Right lobe of liver (tissue), 6 donors: ENCODE measurements at regions not wholly inside any gene's neighbourhood (a gene's known extent, or its start where the extent isn't known, plus 50 kb on each side); places are given as distances from the start of the nearest gene placed in this dataset.

Experiments used
- ATAC-seq, 4 donors: fragments of 200-7000 bp; cut with Tn5 transposase; one replicate each; pipeline ENCODE4 v1.9.1; 2020; ENCODE audit warnings: mild to moderate bottlenecking in 4 of 4, moderate library complexity in 4 of 4
- DNase-seq, 3 donors: peaks; one replicate each; pipeline ENCODE4 v3.0.0-alpha.2; 2020
- H3K27ac ChIP-seq, 3 donors: fragments of 200-600 bp; one replicate each; pipeline ENCODE4 v1.8.0; 2022
- H3K27me3 ChIP-seq, 2 donors: fragments of 200-600 bp; one replicate each; pipeline ENCODE4 v1.8.0; 2022
- H3K36me3 ChIP-seq, 4 donors: fragments of 200-600 bp; sonication (generic) in 1 of 4; one replicate each; pipeline versions ENCODE4 v1.5.1 to v1.8.0; 2017 to 2022; ENCODE audit warnings: control low read depth in 1 of 4
- H3K4me1 ChIP-seq, 4 donors: fragments of 200-600 bp; sonication (generic) in 1 of 4; one replicate each; pipeline versions ENCODE4 v1.5.1 to v1.8.0; 2017 to 2022; ENCODE audit warnings: control low read depth in 1 of 4
- H3K4me3 ChIP-seq, 3 donors: fragments of 200-600 bp; one replicate each; pipeline ENCODE4 v1.8.0; 2022
- H3K9me3 ChIP-seq, 4 donors: fragments of 200-600 bp; sonication (generic) in 1 of 4; one replicate each; pipeline versions ENCODE4 v1.5.1 to v1.8.0; 2017 to 2022; ENCODE audit warnings: control low read depth in 1 of 4
- CTCF ChIP-seq, 4 donors: fragments of 200-600 bp in 3 of 4; fragments of 450-650 bp in 1 of 4; IDR thresholded peaks; one replicate each; pipeline versions ENCODE4 v1.5.1 to v1.8.0; 2016 to 2022; ENCODE audit warnings: antibody characterized with exemption in 4 of 4, mild to moderate bottlenecking in 2 of 4
- POLR2A ChIP-seq: fragments of 450-650 bp; IDR thresholded peaks from one replicate; pipeline ENCODE4 v1.6.1; 2017; ENCODE audit warnings: antibody characterized with exemption, mild to moderate bottlenecking
- WGBS: methylation state at CpG from one replicate; pipeline ENCODE4 v1.1.6; 2018; ENCODE audit warnings: low coverage, low lambda C conversion rate; ENCODE audit not compliant: insufficient coverage; ENCODE audit errors: missing lambda C conversion rate; 5-methylcytosine and 5-hydroxymethylcytosine counted together
- intact Hi-C, 2 donors: fragments of 100-400 bp; cut with DNase I; formaldehyde crosslinking; loops; one replicate each; pipeline versions ENCODE4 v1.11.2 to v1.14.1; 2022
- small RNA-seq, 2 experiments: library from RNA; depleted of rRNA; stranded (forward); fragments of <200 nt; gene quantifications; one replicate each; pipeline ENCODE3, GENCODE V24; 2016
- donor health status: DM: no; HTN: yes; CAD: no.
- donor health status: DM: no; HTN: no; CAD: no.
- donor health status: DM: no; HTN: no; CAD: no.
- donor health status: DM: no; HTN: yes; CAD: no.
- donor health status: DM: no; HTN: yes; CAD: no.

- H3K4me3 ChIP-seq = no peak overlapping the region
- no peaks in the 10 kb centered on the region for H3K9me3 ChIP-seq
- DNase-seq (no peak), ATAC-seq (no peak)
- no peak overlapping the region for H3K27ac ChIP-seq
- intact Hi-C loops = no loop called here
- WGBS = 38% methylated on average over 3 of the region's 3 CpGs
- no peak for TF ChIP-seq CTCF (IDR thresholded peaks at IDR 0.05)
- TF ChIP-seq POLR2A = no peak
- no peaks in the 10 kb centered on the region for H3K4me1 ChIP-seq
- no peaks in the 10 kb centered on the region for H3K27me3 ChIP-seq
- H3K36me3 ChIP-seq = no peaks in the 10 kb centered on the region
These were observed 51.5 kb upstream of the LRIF1 start for GRCh38 chr1:111015222-111015621.

Small RNA genes lying in the stretch of these regions (small RNA-seq; reads per million reads assigned to genes)
- 0 reads per million in 2 experiments for gene RNA5SP54
